ENCODE measurements at regions not wholly inside any gene's neighbourhood (a gene's known extent, or its start where the extent isn't known, plus 50 kb on each side); places are given as distances from the start of the nearest gene placed in this dataset.

DNA sequence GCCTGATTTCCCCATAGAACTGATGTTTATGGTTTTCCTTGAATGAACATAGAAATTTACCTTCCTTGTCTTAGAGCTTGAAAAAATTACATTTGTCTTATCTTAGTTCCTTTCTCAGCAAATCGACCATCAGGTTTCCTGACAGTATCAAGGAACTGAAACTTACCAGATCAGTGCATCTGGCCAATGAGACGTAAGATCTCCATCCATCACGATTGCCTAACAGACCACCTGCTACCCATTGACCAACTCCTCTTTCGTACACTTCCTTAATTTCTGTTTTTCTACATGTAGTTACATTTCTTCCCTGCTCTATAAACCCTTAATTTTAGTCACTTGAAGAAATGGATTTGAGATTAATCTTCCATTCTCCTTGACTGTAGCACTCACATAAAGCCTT is 57.4 kb upstream of the TMPRSS15 start:
- no peak for DNase-seq (ENCODE audit: low read depth in 2 of 2)

DNA sequence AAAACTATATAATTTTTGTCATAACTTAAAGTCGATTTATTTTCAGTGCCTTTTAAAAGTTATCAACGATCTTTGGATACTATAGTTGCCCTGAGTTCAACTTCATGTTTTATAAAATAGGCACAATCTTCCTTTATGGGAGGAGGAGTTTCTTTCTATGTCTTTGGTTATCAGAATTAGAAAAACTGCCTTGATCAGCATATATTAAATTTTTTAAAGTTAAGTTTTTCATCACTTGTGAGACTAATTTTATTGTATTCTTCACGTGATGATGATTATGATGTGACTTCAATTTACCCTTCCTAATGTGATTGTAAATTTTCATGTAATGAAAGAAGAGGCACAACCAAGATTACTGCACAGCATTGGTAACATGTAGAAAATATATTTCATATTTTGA is 58.2 kb upstream of the TMPRSS15 start:
- DNase-seq (ENCODE audit: low read depth in 2 of 2) = no peak

DNA sequence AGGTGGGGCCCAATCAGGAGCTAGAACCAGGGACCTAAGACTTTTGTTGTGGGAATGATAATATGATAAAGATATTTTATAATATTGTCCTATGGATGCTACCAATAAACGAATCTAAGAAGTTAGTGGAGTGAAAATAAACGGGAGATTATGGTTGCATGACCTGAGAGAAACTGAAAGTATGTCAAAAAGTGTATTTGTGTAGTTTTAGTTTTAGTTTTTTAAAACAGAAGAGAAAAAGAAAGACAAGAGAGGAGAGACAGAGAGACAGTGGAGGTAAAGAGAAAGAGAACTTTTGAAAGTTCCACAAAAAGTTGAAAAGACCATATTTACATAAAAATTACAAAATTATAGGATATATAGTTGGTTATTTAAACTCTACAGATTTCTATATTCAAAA is 64.1 kb upstream of the TMPRSS15 start:
- no peak for DNase-seq (ENCODE audit: low read depth in 2 of 2)

DNA sequence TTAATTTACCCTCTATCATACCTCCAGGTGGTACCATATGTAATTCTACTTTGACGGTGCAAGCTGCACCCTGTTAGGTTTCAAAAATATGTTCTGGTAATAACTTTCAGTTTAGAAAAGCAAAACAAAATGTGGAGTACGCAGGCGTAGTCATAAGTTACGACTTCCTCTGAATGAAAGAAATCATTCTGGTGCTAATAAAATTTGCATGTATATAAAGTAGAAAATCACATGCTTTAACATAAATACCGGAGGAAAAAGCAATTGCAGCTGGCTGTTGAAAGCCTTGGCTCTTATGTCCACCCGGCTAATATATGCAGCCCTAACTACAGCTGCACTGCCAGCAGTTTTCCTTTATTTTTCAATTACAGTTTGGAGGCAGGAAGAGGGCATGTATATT is 65.2 kb upstream of the TMPRSS15 start:
- no peak for DNase-seq (ENCODE audit: low read depth in 2 of 2)

DNA sequence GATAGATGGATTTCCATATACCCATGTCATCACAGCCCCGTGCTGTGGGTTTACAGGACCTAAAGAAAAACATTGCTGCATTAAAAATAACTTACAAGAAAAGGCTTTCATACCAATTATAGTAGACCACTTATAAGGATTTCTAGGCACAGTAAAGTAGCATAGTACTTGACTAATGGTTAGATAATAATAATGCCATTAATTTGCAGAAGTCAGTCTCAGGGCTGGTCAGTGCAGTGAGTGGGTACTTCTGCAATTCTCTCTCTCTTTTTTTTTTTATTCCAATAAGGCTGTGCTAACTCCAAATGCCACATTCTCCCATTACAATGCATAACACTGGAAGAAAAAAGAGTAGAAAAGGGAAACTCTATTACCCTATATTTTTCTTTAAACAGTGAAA is 73.1 kb upstream of the TMPRSS15 start:
- no peak for DNase-seq (ENCODE audit: low read depth in 2 of 2)

DNA sequence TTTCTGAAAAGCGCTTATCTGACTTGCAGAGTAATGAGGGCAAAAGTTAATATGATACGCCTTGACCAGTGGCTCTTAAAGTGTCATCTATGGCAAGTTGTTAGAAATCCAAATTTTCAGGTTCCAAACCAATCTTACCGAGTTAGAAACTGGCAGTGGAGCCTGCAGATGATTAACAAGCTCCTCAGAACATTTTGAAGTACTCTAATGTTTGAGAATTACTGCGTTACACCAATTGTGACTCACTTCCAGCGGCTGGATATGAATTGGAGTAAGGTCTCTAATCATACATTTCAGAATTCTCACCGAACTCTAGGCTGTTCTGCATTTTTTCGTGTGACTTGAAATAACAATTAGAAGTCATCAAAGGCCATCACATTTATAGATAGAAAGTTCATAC is 73.5 kb upstream of the TMPRSS15 start:
- no peak for DNase-seq (ENCODE audit: low read depth in 2 of 2)

DNA sequence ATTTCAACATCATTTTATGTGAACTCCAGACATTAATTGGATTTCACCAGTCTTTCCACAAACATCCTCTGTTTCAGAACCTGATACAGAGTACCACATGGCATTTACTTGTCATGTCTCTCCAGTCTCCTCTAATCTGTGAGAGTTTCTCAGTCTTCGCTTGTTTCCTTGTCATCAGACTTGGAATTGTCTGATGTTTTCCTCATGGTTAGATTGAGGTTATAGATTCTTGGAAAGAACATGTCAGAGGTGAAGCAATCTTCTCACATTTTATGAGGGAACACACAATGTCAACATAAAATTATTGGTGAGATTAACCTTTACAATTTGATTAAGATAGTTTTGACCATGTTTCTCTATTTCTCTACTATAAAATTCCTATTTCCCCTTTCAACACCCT is 74.9 kb upstream of the TMPRSS15 start:
- no peak for DNase-seq (ENCODE audit: low read depth in 2 of 2)

DNA sequence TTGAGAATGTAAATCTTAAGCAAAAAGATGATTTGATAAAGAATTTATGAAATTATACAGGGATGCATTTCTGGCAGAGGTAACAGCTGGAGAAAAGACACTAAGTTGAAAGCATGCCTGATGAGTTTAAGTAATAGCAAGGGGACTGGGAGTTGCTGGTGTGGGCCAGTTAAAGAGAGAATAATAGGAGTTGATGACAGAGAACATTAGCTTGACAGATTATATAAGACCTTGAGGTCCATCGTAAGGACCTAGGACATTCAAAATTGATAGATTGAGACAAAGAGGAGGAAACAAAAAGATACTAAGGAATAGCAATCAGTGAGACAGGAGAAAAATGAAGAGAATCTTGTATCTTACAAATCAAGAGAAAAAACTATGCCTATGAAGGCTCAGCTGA is 84.7 kb upstream of the TMPRSS15 start:
- DNase-seq (ENCODE audit: low read depth in 2 of 2) = no peak

DNA sequence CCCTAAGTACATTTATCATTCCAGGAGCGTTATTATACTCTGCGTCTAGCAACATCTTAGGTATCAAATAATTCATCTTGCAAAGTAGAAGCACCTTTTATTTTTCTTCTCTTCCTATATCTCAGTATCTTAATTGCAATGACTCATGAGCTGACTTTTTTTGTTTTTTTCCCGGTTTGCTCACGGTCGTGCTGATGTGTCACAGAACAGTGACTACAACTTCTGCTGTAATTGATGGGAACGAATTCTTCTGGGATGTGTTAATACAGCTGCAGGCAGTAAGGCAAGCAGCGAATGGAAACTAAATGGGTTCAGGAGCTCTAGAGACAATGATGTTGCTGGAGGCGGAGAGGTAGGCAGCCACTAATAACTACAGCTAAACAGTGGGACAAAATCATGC is 89.8 kb upstream of the TMPRSS15 start:
- DNase-seq (ENCODE audit: low read depth in 2 of 2) = no peak

DNA sequence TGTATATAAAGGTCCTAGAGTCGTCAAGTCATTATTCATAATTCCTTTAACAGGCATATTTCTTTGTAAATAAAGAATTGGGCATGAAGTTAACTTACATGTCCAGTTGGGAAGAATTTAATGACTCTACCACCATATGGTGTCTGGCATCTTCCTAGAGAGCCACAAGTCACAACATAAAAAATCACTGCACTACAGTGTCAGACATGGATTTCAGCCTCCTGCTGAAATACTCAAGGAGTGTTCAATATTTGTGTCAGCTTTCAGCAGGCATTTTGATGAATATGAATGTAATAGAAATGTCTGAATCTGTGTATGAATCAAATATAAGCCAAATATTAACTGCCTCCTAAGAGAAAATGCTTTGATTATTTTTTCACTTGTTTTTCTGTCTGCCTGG is 91.9 kb upstream of the TMPRSS15 start:
- DNase-seq (ENCODE audit: low read depth in 2 of 2) = no peak

DNA sequence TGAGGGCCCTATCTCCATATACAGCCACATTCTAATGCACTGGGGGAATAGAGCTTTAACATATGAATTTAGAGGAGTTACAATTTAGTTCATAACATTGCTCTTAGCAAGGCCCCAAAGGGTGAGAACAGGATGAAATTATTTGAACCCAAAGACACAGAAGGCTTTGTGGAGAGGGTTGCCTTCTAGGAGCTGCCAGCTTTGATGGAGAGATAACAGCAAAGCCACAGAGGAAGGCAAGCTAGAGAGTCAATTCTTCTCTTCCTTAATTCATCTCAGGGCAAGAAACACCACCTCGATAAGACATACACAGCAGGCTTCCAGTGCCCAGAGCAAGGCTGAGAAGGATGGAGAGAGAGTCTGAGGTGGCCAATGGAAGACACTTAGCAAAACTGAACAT is 94.8 kb upstream of the TMPRSS15 start:
- DNase-seq (ENCODE audit: low read depth in 2 of 2) = no peak

DNA sequence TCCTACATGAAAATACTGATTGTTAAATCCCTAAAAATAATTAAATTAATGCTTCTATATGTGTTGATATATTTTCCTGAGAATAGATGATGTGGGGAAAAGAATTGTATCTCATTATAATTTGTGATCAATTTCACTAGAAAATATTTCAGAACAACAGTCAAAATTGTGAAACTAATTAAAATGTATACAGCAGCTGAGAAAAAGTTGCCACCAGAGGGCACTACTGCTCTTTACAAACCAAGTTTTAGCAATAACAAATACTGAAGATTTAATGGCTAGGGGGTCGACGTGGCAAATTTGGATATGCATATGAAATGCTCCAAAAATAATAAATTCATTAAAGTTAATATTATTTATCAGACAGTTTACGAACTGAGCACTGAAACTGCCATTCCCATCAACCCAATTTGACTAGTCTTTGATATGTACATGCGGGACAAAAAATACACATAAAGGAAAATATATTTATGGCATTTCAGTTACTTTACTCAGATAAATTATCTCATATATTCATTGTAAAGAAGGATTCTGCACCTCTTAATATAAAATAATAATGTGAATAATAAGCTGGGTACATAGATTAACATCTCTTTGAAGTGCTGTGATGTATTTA is 96.3 kb upstream of the TMPRSS15 start:
- DNase-seq (ENCODE audit: low read depth in 2 of 2) = peak; percentile 7 to 22

DNA sequence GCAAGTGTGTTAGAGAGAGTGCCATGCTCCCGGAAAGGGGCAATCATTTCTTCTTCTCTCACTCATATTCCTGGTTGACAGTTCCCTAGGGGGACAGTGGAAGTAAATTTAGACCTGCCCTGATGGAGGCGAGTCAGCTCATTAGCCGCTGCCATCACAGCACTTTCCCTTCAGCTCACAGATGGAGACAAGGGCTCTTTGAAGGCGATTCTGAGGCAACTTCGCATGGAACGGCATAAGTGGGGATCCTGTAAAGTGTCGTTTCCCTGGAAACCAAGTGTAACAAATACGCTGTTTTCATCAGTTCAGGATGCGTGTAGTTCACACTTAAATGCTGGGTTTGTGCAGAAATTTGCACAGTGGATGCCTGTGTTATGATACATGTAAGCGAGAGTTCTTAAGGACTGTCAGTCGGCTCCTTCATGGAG is 114.5 kb upstream of the TMPRSS15 start:
- no peak for DNase-seq (ENCODE audit: low read depth in 2 of 2)

DNA sequence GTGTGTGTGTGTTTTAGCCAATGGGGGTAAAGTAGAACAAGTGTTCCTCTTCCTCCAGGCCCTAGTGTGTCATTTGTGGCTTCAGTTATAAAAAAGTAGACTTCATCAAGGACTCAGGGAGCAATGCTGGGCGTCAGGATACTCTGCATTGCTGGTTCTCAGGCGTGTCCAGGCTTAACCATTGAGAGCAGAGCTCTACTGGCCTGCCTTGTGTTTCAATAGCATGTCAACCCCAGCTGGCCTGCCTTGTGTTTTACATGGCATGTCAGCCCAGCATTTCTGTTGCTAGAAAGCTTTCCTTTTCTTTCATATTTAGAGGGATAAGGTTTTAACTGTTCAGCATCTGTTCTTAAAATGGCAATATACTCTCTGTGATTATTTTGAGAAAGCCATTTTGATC is 117.6 kb upstream of the TMPRSS15 start:
- DNase-seq (ENCODE audit: low read depth in 2 of 2) = no peak

DNA sequence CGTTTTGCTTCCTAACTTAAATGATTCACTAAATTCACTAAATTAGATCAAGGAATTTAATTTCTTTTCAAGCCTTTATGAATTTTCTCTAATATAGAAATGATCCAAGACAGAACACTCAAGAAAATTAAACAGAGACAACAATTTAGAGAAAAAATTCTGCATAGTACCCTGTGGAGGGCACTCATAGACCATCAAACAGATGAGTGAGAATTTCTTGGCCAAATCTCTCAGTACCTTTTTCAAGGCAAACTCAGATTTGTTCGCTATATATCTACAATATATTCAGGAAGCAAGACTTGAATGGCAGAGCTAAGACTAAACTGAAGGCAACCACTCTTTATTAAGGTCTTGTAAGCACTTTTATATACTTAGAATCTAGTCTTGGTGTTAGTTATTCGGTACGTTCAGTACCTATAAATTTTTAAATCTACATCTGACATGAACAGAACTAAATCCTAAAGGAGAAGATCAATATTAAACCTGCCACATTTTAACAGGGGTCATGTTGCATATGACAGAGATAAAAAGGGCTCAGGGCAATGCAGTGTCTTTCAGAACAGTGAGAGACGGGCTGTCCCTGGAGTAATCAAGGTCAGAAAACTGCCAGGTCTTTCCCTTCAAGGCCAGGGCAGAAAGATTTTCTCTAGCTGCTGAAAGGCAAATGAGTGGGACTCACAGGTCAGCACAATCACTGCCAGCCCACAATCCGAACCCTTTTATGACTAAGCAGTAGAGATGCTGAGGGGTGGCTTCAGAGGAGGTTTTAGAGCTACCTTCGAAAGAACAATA is 118.8 kb upstream of the TMPRSS15 start:
- no peak for DNase-seq (ENCODE audit: low read depth in 2 of 2)

DNA sequence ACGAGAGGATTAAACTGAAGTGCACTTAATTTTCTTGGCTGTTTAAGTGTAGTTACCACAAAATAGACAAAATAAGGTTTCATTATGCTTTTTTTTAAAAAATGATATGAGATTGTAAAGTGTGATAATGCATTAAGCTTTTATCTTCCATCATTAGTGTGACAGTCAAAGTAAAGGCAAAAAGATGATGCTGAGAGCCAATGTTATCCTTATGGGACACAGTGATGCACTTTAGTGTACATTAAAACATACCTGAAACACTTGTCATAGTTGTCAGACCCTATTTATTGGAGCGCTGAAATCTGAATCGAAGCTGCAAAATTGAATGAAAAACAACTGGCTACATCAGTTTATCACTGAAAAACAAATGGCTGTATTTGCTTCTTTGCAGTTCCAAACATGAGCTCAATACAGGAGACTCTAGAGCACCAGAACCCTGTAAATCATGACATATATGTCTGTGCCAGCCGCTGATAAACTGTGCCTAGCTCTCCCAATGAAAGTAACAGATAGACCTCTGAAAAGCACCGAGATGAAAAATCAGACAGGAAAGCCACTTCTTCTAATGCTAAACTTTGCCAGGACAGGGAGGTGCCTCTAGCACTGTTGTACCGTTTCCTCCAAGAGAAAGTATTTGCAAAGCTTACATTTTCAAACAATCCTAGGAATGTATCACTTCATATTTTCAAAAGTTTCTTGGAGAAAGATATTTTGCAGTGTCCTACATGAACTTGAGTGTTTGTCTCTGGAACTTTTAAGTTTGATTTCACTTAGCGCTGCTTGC is 120.7 kb upstream of the TMPRSS15 start:
- no peak for DNase-seq (ENCODE audit: low read depth in 2 of 2)

DNA sequence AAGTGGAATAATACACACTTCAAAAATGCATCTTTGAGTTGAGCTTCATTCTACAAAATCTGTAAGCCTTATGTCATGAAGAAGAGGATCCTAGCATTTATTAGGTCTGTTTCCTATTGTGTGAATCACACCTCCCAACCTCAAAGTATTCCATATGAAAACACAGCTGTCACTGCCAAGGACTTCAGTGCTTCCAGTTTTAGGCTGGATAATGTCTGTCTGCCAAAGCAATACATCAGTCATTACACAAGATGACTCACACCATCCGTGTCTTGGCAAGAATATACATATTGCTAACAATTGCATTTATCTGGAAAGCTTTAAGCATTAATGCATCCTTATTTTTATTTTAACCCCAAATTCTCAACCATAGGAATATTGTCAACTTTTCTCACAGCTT is 125.7 kb upstream of the TMPRSS15 start:
- DNase-seq (ENCODE audit: low read depth in 2 of 2) = no peak

DNA sequence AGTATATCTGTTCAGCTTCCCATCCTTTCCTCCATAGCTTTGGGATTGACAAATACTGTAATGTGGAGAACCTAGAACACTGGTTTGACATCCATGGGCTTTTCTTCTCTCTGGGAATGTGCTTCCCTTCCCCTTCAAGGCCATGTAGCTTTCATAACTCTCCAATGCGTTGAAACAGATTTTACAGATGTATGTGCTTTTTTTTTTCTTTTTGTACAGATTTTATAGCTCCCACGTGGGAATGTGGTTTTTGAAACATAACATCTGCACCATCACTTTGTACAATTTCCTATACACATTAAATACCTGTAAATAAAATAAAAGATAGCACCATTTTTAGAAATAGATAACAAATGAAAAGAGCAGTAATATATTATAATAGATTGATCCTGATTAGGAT is 138.5 kb upstream of the TMPRSS15 start:
- DNase-seq (ENCODE audit: low read depth in 2 of 2) = no peak

DNA sequence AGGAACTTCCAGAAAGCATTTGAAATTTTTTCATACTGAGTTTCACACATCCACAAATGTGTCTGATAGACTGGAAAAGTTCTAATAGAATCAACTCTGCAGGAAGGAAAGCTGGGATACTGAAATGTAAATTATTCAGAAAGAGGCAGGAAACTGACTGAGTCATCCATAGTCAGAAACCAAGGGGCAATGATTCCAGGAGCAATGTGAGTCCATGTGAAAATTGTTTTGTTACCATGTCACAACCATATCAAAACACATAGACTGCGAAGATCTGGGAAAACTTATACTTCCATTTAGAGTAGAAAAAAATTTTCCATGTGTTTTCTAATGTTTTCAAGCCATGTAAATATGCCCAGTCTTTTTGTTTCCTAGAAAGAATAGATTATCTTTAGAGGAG is 142.3 kb upstream of the TMPRSS15 start:
- no peak for DNase-seq (ENCODE audit: low read depth in 2 of 2)

DNA sequence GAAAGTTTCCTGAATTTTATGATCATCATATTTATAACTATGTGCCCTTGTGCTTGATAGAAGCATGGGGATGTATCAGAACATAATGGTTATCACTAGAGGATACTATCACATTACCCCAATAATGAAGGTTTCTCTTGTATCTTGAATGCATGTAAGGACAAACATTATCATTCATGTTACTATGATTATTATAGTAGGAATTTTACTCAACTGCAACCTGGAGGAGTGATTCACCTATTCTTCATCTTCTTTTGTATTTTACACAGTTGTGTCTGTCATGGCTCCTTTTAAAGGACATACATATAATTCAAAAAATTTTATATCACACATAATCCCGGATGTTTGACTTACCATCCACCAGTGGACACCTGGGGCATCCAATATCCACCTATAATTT is 143.8 kb upstream of the TMPRSS15 start:
- DNase-seq (ENCODE audit: low read depth in 2 of 2) = no peak

DNA sequence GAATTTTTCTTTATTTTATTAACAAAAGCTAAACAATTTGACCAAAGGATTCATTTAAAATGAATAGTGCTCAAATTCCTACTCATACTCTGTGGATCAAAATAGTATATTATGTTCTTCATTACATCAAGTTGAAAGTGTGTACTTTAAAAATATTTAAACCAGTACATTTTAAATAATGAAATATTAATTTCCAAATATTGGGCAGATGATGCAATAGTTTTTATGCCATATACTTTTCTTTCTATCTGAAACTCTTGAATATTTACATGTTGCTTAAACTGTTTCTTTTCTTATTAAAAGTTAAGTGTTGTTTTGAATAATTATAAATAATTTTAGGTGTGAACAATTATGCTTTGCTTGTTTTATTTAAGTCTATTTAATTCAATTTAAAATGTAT is 144.7 kb upstream of the TMPRSS15 start:
- DNase-seq (ENCODE audit: low read depth in 2 of 2) = no peak

DNA sequence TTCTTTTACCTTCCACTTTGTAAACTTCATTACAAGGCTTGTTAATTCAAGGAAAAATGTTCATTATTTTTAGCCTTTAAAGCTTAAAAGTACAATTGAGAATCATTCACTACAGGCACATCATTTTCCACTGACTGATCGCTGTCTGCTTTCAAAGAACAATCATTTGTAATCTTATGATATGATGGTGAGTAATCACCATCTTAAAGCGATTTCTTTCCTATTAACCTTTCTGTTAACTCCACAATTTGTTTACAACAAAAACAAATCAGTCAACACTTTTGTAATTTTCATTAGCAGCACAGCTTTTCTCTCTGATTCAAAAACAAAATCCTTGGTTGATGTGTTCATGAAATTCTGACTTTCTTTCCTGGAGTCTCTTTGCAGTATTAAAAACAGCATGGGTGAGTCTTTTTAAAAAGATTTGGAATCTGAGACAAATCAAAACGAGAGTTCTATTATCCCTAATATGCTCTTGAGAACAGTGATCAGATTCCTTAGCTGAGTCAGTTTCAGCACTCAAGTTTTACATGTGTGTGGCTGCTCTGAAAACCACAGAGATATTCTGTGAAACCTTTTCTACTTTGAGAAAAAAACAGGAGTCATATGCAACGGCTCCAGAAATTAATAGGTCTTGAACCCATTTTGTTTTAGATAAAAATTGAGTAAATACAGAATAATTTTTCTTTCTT is 145.8 kb upstream of the TMPRSS15 start:
- no peak for DNase-seq (ENCODE audit: low read depth in 2 of 2)
